GM19240 (cell line): ENCODE measurements at regions not wholly inside any gene's neighbourhood (a gene's known extent, or its start where the extent isn't known, plus 50 kb on each side); places are given as distances from the start of the nearest gene placed in this dataset.
"Not testable (repeated sequence)": the region's sequence is repeated elsewhere in the genome, so short reads cannot be mapped to it uniquely, and the experiment has no call there.

Source experiments
- DNase-seq: peaks from one replicate; pipeline ENCODE4 v3.0.0; 2011; ENCODE audit warnings: low spot score; ENCODE audit not compliant: insufficient read length

DNA sequence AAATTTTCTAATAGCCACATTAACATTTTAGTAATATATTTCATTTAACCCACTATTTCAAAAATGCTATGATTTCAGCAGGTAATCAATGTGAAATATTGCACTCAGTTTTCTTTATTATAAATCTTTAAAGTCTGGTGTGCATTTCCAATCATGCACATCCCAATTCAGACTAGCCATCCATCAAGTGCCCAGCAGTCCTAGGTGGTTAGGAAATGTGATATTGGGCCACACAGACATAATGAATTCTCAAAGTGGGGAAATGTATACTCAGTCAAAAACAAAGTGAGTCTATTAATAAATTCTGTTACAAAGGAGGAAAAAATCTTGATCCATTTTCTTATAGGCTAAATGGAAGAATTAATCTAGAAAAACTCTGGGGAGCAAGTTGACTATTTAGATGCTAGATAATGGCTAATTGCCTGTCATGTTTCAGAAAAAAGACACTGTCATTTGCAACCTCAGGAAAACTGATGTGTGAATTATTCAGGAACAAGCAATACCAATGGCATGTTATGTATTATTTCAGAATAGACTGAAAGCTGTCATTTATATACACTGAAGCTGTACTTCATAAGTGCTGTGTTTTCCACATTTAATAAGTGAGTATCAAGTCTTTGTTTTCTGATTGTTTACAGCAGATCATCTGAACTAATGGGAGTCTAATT lies 629.1 kb upstream of the ADARB2 start:
- DNase-seq = no peak

- DNase-seq = no peak
These were observed 625.0 kb upstream of the ADARB2 start for GRCh38 chr10:2362331-2362730.

- no peak for DNase-seq
These were observed 621.3 kb upstream of the ADARB2 start for GRCh38 chr10:2358586-2358985.

DNA sequence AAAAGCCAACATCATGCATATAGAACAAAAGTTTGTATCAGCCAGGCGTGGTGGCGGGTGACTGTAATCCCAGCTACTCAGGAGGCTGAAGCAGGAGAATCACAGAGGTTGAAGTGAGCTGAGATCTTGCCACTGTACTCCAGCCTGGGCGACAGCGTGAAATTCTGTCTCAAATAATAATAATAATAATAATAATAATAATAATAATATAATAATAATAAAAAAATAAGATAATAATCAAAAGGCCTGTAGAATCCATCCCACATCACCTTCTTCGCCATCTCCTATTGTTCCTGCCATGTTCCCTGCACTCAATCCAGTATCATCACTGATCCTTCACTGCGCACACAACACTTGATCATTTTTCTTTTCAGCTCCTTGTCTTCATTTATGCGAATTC lies 619.3 kb upstream of the ADARB2 start:
- DNase-seq = no peak

- no peak for DNase-seq
These were observed 614.2 kb upstream of the ADARB2 start for GRCh38 chr10:2351566-2351965.

- DNase-seq = no peak
These were observed 604.9 kb upstream of the ADARB2 start for GRCh38 chr10:2342206-2342605.

GRCh38 chr10:2340831-2341647 lies 603.7 kb upstream of the ADARB2 start:
- no peak for DNase-seq

GRCh38 chr10:2335626-2336025 lies 598.3 kb upstream of the ADARB2 start:
- DNase-seq = no peak

DNA sequence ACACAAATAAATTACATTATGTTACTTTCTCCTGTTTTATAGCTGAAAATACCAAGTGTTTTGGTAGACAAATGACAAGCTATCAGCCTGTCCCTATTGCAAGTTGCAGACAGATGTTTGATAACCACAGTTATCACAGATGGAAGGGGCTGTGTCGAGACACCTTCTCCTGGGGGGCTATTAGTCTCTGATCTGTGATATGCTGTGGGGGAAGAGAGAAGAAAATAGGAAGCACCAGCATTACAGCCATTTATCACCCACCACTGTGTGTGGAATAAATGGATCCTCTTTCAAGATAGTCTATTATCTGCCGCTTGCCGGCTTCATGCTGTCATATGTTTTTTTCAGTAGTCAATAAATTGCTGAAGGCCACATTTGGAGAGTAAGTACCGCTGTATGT lies 597.2 kb upstream of the ADARB2 start:
- DNase-seq = no peak

DNA sequence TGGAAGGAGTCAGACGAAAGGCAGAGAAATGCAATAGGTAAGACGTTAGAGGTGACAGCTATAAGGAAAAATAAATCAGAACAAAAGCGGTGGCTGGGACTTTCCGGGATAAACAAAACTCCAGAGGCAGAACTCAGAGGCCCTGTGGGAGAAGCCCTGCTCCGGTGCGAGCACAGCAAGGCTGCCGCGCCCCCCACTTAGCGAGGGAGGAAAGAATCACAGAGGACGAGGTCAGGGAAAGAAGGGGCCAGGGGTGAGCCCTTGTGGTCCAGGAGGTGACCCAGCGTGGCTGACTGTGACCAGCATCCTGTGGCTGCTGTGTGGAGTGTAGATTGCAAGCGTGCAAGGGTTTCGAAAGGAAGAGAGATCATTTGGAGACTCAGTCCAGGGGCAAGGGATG lies 591.8 kb upstream of the ADARB2 start:
- no peak for DNase-seq

DNA sequence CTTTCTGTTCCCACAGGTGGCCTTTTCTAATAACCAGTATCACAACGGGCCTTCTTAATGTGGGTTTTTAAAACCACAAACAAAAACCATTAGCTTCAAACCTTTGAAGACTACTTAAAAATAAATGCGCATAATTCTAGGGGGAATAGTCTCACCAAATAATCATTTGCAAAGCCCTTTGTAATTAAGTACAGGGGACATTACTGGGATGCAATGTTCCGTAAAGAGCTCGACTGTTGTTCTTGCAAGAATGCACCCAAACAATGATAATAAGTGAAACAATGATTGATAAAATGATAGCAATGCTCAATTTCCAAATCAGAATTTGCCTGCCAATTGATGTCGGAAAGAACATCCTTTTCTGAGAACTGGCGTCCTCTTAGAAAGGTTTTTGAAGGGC lies 589.1 kb upstream of the ADARB2 start:
- no peak for DNase-seq

- DNase-seq = not testable (repeated sequence)
These were observed 577.7 kb upstream of the ADARB2 start for GRCh38 chr10:2315045-2315485.

GRCh38 chr10:2306081-2306480 lies 568.8 kb upstream of the ADARB2 start:
- DNase-seq = no peak

DNA sequence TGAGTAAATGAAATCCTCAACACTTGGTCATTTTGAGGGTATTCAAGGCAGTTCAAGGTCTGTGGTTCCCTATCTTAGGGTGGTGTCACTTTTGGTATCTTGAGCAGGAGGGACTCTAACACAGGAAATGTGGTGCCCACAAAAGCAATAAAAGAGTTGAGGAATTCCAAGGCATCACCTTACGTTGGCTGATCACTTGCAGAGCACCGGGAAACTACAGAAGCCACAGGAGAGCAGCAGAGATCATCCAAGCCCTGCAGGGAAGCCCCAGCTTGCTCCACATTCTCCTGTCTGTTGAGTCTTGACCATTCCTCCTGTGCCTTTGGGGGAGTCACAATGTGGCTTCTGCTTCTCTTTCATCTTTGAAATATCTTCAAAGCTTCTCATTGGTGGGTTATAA lies 565.8 kb upstream of the ADARB2 start:
- no peak for DNase-seq

DNA sequence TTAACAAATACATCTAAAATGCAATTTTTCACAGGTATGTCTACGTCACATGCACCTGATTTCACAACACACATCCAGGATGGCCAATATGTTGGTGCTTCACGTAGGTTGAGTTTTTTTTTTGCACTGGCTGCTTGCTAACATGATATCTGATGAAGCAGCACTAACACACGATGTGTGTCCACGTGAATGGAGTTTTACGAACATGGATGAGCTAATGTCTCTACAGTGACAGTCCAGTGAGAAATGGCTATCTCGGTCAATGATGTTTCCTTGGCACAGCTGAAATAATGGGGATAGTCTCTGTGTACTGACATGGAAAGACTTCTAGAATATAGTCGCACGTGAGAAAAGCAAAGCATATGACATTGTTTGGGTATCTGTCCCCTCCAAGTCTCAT lies 563.9 kb upstream of the ADARB2 start:
- no peak for DNase-seq

DNA sequence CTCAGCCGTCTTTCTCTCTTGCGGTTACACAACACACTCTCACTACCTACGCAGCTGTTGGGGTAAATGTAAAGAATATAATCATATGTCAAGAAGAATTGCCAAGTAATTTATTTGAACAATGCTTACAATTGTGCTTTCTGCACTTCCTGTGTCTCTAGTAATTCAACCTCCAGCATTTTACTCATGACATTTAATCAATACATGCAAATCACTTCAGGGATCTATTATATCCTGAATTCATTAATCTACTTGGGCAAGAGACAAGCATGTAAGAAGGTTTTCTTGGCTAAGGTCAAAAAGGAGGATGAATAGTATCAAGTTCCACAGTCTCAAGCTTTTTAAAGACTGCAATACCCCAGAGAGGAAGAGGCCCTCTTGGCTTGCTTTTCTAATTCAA lies 562.9 kb upstream of the ADARB2 start:
- DNase-seq = no peak

DNA sequence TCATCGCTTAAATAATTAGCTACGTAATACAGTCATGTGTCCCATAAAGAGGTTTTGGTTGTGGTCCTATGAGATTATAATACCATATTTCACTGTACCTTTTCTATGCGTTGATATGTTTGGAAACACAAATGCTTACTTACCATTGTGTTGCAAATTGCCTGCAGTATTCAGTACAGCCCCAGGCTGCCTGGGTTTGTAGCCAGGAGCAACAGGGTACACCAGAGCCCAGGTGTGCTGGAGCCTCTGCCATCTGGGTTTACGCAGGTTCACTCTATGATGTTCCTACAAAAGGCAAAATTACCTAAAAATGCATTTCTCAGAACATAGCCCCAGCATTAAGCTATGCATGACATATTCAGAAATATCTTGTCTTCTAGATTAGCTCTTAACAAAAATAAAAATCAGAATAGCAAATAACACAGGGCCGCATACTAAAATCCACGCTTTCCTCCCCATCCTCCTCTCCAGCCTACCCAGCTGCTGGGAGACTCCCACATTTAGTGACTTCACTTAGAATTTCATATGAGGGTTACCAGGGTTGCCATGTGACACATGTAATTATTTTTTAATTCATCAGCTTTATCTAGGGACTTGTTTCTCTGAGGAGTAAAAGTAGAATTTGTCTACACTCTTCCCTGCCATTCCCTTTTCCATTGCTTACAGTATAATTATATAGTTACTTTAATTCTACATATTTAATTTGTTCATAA lies 559.0 kb upstream of the ADARB2 start:
- DNase-seq = no peak

DNA sequence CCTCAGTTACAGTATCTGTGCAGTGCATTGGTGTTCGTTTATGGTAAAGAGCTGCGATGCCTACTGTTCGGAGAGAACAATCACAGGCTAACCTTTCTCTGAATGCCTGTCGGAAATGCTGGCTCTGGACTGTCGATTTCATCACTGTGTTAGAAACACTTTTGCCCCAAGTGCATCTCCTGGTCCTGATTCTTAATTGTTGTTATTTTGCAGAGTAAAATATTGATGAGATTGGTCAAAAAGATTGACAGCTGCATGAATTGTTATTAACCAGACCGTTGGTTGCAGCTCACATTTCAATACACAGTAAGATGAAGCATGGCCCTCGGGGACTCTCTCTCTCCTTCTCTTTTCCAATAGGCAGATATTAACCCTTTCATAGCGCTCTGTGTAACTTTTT lies 557.4 kb upstream of the ADARB2 start:
- no peak for DNase-seq

GRCh38 chr10:2284071-2284470 lies 546.7 kb upstream of the ADARB2 start:
- no peak for DNase-seq

GRCh38 chr10:2282202-2282601 lies 544.9 kb upstream of the ADARB2 start:
- no peak for DNase-seq

DNA sequence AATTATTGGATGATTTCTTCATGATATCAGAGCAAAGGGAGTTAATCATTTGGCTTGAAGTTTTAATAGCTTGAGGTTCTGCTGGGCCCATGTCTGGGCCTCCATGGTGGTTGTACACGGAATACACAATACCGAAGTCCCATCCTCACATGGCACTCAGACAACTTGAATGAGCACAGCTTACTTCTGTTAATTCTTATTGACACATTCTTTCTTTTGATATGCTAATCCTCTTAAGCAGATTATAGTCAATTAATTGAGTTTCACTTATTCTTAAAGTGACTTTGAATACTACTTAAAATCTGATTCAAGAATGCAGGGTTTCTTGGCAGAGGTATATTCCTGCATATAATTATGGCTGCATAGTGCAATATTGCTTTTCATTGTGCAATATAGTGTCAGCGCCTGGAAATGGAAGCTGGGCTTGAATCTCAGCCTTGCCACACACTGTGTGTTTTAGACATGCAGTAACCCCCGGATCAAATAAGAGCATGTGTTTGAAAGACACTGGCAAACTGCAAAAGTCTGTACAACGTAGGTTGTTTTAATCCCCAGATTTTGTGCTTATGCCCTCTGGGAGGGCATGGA lies 543.5 kb upstream of the ADARB2 start:
- no peak for DNase-seq

DNA sequence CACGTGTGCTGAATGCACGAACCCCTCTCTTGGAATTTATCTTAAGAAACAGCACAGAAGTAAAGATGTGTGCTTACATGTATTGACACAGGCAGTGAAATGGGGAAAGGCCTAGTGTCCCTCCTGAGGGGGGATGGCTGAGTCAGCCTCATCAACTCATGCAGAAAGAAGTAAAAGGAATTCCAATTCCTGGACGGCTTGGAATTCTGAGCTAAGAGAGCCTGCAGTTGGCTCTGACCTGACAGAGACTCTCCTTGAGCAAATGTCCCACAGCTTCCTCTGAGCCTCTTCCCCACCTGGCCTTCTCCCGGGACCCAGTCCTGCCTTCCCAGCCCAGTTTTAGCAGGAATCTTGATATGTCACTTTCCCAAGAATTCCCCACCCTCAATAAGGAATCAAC lies 542.4 kb upstream of the ADARB2 start:
- no peak for DNase-seq
